HL-60 (cell line): ENCODE measurements at regions not wholly inside any gene's neighbourhood (a gene's known extent, or its start where the extent isn't known, plus 50 kb on each side); places are given as distances from the start of the nearest gene placed in this dataset.

Experiments used
- DNase-seq, 2 experiments: peaks; one replicate each; pipeline ENCODE4 v3.0.0-alpha.2; 2010 to 2020; ENCODE audit warnings: low read depth in 1 of 2, low spot score in 1 of 2
- H3K27ac ChIP-seq: fragments of 250-450 bp; sonication (Bioruptor Pico); replicated peaks from 2 replicates; pipeline ENCODE4 v1.5.1; 2020; ENCODE audit warnings: mild to moderate bottlenecking, moderate library complexity
- H3K27me3 ChIP-seq: fragments of 250-450 bp; sonication (Bioruptor Pico); 2 replicates; pipeline ENCODE4 v1.5.1; 2021; ENCODE audit warnings: mild to moderate bottlenecking, moderate library complexity; ENCODE audit not compliant: insufficient read depth, poor library complexity, severe bottlenecking
- H3K4me3 ChIP-seq: replicated peaks from 2 replicates; pipeline ENCODE4 v1.5.1; 2011; ENCODE audit warnings: mild to moderate bottlenecking, control low read depth, low read length; ENCODE audit not compliant: insufficient read depth
- CTCF ChIP-seq: IDR thresholded peaks from one replicate; pipeline ENCODE4 v1.5.1; 2011; ENCODE audit warnings: low read length, control low read depth, inconsistent platforms; ENCODE audit not compliant: insufficient read depth
- GABPA ChIP-seq: IDR thresholded peaks from 2 replicates; pipeline ENCODE4 v1.6.1; 2012; ENCODE audit warnings: low read depth
- POLR2AphosphoS5 ChIP-seq: IDR thresholded peaks from 2 replicates; pipeline ENCODE4 v1.6.1; 2012; ENCODE audit warnings: low read depth
- REST ChIP-seq: IDR thresholded peaks from 2 replicates; pipeline ENCODE4 v1.6.1; 2012; ENCODE audit warnings: low read depth; ENCODE audit not compliant: insufficient replicate concordance
- SPI1 ChIP-seq: IDR thresholded peaks from 2 replicates; pipeline ENCODE4 v1.6.1; 2012; ENCODE audit warnings: low read depth, mild to moderate bottlenecking, borderline replicate concordance

GRCh38 chr13:50535050-50535449 is 308.4 kb downstream of the DLEU7 start:
- no peak for DNase-seq
- no peak overlapping the region for H3K4me3 ChIP-seq
- TF ChIP-seq POLR2AphosphoS5, result no peak
- no peak for TF ChIP-seq REST
- no peak for TF ChIP-seq CTCF
- TF ChIP-seq GABPA, result no peak
- no peak for TF ChIP-seq SPI1
- no peak overlapping the region for H3K27ac ChIP-seq
- no peaks in the 10 kb centered on the region for H3K27me3 ChIP-seq

- no peak overlapping the region for H3K27ac ChIP-seq
- DNase-seq, result no peak
- no peak for TF ChIP-seq GABPA
- peak; percentile 77 for TF ChIP-seq REST
- no peak for TF ChIP-seq POLR2AphosphoS5
- no peak for TF ChIP-seq SPI1
- TF ChIP-seq CTCF, result no peak
- H3K27me3 ChIP-seq, result no peaks in the 10 kb centered on the region
- no peak overlapping the region for H3K4me3 ChIP-seq
Measured at GRCh38 chr13:50537029-50537428, 306.5 kb downstream of the DLEU7 start.

GRCh38 chr13:50539791-50540530 is 303.5 kb downstream of the DLEU7 start:
- TF ChIP-seq POLR2AphosphoS5, result no peak
- no peaks in the 10 kb centered on the region for H3K27me3 ChIP-seq
- DNase-seq, result no peak
- H3K27ac ChIP-seq, result no peak overlapping the region
- H3K4me3 ChIP-seq, result no peak overlapping the region

GRCh38 chr13:50543141-50543540 is 300.4 kb downstream of the DLEU7 start:
- no peak overlapping the region for H3K4me3 ChIP-seq
- DNase-seq, result no peak
- no peak for TF ChIP-seq REST
- no peak for TF ChIP-seq CTCF
- no peak for TF ChIP-seq SPI1
- no peak overlapping the region for H3K27ac ChIP-seq
- no peaks in the 10 kb centered on the region for H3K27me3 ChIP-seq
